HL-60 (cell line): ENCODE measurements at regions not wholly inside any gene's neighbourhood (a gene's known extent, or its start where the extent isn't known, plus 50 kb on each side); places are given as distances from the start of the nearest gene placed in this dataset.

ENCODE experiments used
- GABPA ChIP-seq: IDR thresholded peaks from 2 replicates; pipeline ENCODE4 v1.6.1; 2012; ENCODE audit warnings: low read depth
- TF ChIP-seq, protein P1 (sequence below): IDR thresholded peaks from one replicate; pipeline ENCODE4 v1.5.1; 2011; ENCODE audit warnings: low read length, control low read depth, inconsistent platforms; ENCODE audit not compliant: insufficient read depth

DNA sequence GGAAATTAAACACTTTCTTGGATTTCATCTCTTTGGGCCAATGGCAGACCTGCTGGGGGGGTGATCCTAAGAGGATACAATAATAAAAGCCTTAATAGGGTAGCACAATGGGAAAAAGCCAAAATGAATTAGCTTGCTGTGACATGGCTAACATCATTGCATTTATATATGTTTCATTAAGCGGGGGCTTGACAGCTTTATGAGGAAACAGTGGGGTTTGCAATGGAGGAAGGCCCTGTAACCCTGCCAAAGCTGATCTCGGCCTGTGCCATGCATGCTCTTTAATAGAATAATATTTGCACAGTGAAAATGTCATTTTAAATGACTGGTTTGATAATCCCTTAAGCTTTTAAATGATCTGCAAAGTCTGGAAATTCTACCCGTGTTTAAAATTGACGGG lies 291.5 kb downstream of the SLC4A3 start:
- no peak for TF ChIP-seq GABPA
- TF ChIP-seq, protein P1, sequence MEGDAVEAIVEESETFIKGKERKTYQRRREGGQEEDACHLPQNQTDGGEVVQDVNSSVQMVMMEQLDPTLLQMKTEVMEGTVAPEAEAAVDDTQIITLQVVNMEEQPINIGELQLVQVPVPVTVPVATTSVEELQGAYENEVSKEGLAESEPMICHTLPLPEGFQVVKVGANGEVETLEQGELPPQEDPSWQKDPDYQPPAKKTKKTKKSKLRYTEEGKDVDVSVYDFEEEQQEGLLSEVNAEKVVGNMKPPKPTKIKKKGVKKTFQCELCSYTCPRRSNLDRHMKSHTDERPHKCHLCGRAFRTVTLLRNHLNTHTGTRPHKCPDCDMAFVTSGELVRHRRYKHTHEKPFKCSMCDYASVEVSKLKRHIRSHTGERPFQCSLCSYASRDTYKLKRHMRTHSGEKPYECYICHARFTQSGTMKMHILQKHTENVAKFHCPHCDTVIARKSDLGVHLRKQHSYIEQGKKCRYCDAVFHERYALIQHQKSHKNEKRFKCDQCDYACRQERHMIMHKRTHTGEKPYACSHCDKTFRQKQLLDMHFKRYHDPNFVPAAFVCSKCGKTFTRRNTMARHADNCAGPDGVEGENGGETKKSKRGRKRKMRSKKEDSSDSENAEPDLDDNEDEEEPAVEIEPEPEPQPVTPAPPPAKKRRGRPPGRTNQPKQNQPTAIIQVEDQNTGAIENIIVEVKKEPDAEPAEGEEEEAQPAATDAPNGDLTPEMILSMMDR: no peak
